ENCODE measurements at regions not wholly inside any gene's neighbourhood (a gene's known extent, or its start where the extent isn't known, plus 50 kb on each side); places are given as distances from the start of the nearest gene placed in this dataset.
"Not testable (repeated sequence)": the region's sequence is repeated elsewhere in the genome, so short reads cannot be mapped to it uniquely, and the experiment has no call there.

GRCh38 chr16:88143122-88144027, 192.1 kb downstream of the BANP start:
- TF ChIP-seq POLR2A (IDR thresholded peaks at IDR 0.05): not testable (repeated sequence)
- TF ChIP-seq, protein P1, sequence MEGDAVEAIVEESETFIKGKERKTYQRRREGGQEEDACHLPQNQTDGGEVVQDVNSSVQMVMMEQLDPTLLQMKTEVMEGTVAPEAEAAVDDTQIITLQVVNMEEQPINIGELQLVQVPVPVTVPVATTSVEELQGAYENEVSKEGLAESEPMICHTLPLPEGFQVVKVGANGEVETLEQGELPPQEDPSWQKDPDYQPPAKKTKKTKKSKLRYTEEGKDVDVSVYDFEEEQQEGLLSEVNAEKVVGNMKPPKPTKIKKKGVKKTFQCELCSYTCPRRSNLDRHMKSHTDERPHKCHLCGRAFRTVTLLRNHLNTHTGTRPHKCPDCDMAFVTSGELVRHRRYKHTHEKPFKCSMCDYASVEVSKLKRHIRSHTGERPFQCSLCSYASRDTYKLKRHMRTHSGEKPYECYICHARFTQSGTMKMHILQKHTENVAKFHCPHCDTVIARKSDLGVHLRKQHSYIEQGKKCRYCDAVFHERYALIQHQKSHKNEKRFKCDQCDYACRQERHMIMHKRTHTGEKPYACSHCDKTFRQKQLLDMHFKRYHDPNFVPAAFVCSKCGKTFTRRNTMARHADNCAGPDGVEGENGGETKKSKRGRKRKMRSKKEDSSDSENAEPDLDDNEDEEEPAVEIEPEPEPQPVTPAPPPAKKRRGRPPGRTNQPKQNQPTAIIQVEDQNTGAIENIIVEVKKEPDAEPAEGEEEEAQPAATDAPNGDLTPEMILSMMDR (IDR thresholded peaks at IDR 0.05): not testable (repeated sequence)
